ENCODE measurements at regions not wholly inside any gene's neighbourhood (a gene's known extent, or its start where the extent isn't known, plus 50 kb on each side); places are given as distances from the start of the nearest gene placed in this dataset.

DNA sequence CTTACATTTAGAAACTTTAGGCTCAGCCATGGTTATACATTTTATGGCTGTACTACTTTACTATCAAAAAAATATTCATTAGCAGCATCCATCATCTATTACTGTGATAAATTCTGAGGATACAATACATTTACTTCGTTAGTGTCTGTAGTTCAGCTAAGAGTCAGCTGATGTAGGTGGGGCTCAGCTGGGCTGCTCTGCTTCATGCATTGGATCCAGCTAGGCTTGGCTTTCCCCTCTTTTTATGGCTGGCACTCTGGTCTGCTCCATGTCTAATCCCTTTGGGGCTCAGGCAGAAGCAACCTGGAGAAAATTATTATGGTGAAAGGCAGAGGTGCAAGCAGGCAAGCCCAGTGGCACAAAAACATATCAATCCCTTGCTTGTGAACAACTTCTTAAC, 930.1 kb upstream of the NR2F2 start:
- TF ChIP-seq PHF8 (conservative IDR thresholded peaks at IDR 0.05; ENCODE audit: low read depth, low read length), result no peak
- no peak for TF ChIP-seq HDAC2 (IDR thresholded peaks at IDR 0.05; ENCODE audit: borderline replicate concordance in 1 of 2, low read depth in 2 of 2, low read length in 2 of 2)
- no peak for TF ChIP-seq JUND (IDR thresholded peaks at IDR 0.05; ENCODE audit: low read length)
- TF ChIP-seq, protein P1, sequence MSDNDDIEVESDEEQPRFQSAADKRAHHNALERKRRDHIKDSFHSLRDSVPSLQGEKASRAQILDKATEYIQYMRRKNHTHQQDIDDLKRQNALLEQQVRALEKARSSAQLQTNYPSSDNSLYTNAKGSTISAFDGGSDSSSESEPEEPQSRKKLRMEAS (IDR thresholded peaks at IDR 0.05), result no peak
- no peak for TF ChIP-seq EZH2 (IDR thresholded peaks at IDR 0.05; ENCODE audit: low read depth, low read length, severe bottlenecking)
- TF ChIP-seq CTBP2 (IDR thresholded peaks at IDR 0.05; ENCODE audit: borderline replicate concordance, insufficient read depth, insufficient read length, low read length), result no peak
- TF ChIP-seq, protein P2, sequence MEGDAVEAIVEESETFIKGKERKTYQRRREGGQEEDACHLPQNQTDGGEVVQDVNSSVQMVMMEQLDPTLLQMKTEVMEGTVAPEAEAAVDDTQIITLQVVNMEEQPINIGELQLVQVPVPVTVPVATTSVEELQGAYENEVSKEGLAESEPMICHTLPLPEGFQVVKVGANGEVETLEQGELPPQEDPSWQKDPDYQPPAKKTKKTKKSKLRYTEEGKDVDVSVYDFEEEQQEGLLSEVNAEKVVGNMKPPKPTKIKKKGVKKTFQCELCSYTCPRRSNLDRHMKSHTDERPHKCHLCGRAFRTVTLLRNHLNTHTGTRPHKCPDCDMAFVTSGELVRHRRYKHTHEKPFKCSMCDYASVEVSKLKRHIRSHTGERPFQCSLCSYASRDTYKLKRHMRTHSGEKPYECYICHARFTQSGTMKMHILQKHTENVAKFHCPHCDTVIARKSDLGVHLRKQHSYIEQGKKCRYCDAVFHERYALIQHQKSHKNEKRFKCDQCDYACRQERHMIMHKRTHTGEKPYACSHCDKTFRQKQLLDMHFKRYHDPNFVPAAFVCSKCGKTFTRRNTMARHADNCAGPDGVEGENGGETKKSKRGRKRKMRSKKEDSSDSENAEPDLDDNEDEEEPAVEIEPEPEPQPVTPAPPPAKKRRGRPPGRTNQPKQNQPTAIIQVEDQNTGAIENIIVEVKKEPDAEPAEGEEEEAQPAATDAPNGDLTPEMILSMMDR (IDR thresholded peaks at IDR 0.05; ENCODE audit: control extremely low read depth in 1 of 3, insufficient read depth in 1 of 3, low read depth in 1 of 3, low read length in 3 of 3), result no peak
- TF ChIP-seq EP300 (IDR thresholded peaks at IDR 0.05; ENCODE audit: borderline replicate concordance in 1 of 2, low read depth in 2 of 2, low read length in 2 of 2), result no peak
- TF ChIP-seq, protein P3, sequence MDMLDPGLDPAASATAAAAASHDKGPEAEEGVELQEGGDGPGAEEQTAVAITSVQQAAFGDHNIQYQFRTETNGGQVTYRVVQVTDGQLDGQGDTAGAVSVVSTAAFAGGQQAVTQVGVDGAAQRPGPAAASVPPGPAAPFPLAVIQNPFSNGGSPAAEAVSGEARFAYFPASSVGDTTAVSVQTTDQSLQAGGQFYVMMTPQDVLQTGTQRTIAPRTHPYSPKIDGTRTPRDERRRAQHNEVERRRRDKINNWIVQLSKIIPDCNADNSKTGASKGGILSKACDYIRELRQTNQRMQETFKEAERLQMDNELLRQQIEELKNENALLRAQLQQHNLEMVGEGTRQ (IDR thresholded peaks at IDR 0.05; ENCODE audit: low read length), result no peak
- no peak for TF ChIP-seq POLR2A (IDR thresholded peaks at IDR 0.05; ENCODE audit: control extremely low read depth in 1 of 2, low read depth in 2 of 2, low read length in 2 of 2)

Measured in H1 (cell line).